MCF 10A (cell line): ENCODE measurements at regions not wholly inside any gene's neighbourhood (a gene's known extent, or its start where the extent isn't known, plus 50 kb on each side); places are given as distances from the start of the nearest gene placed in this dataset.

Experiments used
- BruUV-seq: library from RNA; stranded (reverse); fragments of 400-500 nt; replicated peaks from 2 replicates; lab custom pipeline; 2021; lab: Mats Ljungman, UMichigan
- CTCF ChIA-PET: fragments of 300-600 bp; sonication (Branson Sonifier 250); formaldehyde crosslinking; extraction: SDS; loops from one replicate; lab custom pipeline; 2021; ENCODE audit warnings: antibody characterized with exemption, inconsistent platforms; lab: Yijun Ruan, JAX
- POLR2A ChIA-PET: fragments of 300-600, 350-650 bp; sonication (Branson Sonifier 250); formaldehyde crosslinking; extraction: SDS; loops from one replicate; lab custom pipeline; 2020; ENCODE audit warnings: antibody characterized with exemption, inconsistent platforms; lab: Yijun Ruan, JAX
- DNase-seq: peaks from one replicate; pipeline ENCODE4 v3.0.0-alpha.2; 2018; ENCODE audit not compliant: unreplicated experiment
- H3K27ac Mint-ChIP-seq: one replicate; pipeline ENCODE4 v1.8.0; 2022; ENCODE audit warnings: mild to moderate bottlenecking, low read depth, mixed read lengths; ENCODE audit not compliant: unreplicated experiment
- H3K27me3 Mint-ChIP-seq: one replicate; pipeline ENCODE4 v1.8.0; 2022; ENCODE audit warnings: mixed read lengths; ENCODE audit not compliant: insufficient read depth, unreplicated experiment
- H3K36me3 Mint-ChIP-seq: one replicate; pipeline ENCODE4 v1.8.0; 2022; ENCODE audit warnings: mild to moderate bottlenecking, moderate library complexity, mixed read lengths; ENCODE audit not compliant: insufficient read depth, unreplicated experiment
- H3K4me1 Mint-ChIP-seq: one replicate; pipeline ENCODE4 v1.8.0; 2022; ENCODE audit warnings: mixed read lengths; ENCODE audit not compliant: insufficient read depth, unreplicated experiment
- H3K4me3 Mint-ChIP-seq: one replicate; pipeline ENCODE4 v1.8.0; 2022; ENCODE audit warnings: mild to moderate bottlenecking, moderate library complexity, mixed read lengths; ENCODE audit not compliant: unreplicated experiment
- H3K9me3 Mint-ChIP-seq: one replicate; pipeline ENCODE4 v1.8.0; 2022; ENCODE audit warnings: mixed read lengths; ENCODE audit not compliant: unreplicated experiment
- CTCF ChIP-seq: fragments of 200-600 bp; IDR thresholded peaks from one replicate; pipeline ENCODE4 v1.8.0; 2022; ENCODE audit warnings: antibody characterized with exemption, mild to moderate bottlenecking; ENCODE audit not compliant: unreplicated experiment
- intact Hi-C: fragments of 100-400 bp; cut with micrococcal nuclease; formaldehyde crosslinking; loops from 2 replicates; pipeline ENCODE4 v1.14.1; 2022

GRCh38 chr6:90915224-90915915, 328.5 kb upstream of the MAP3K7 start:
- Mint-ChIP-seq H3K4me3 (no peak overlapping the region), H3K9me3 (peaks cover 9% of the 10 kb centered on the region), H3K36me3 (no peaks in the 10 kb centered on the region), H3K27ac (no peak overlapping the region), H3K4me1 (no peaks in the 10 kb centered on the region), H3K27me3 (peaks cover 15% of the 10 kb centered on the region)
- ChIA-PET CTCF (interaction anchor here (0.6 to 1.1 kb wide), 4 partner anchors 10 to 51 kb away, joined by 3 read pairs; no protein-coding TSS in a partner anchor), POLR2A (no interaction called here)
- no TSS peak for BruUV-seq
- no peak for TF ChIP-seq CTCF
- intact Hi-C loops: no loop called here
- DNase-seq: no peak

GRCh38 chr6:90914312-90914711, 327.4 kb upstream of the MAP3K7 start:
- BruUV-seq: no TSS peak
- no peak for DNase-seq
- no peaks in the 10 kb centered on the region for H3K36me3 Mint-ChIP-seq
- H3K27me3 Mint-ChIP-seq: peaks cover 4% of the 10 kb centered on the region
- H3K9me3 Mint-ChIP-seq: peaks cover 9% of the 10 kb centered on the region
- H3K4me3 Mint-ChIP-seq: no peak overlapping the region
- intact Hi-C loops: no loop called here
- ChIA-PET POLR2A (no interaction called here), CTCF (interaction anchor here (0.6 kb wide), 2 partner anchors 64 to 404 kb away, joined by 3 read pairs; no protein-coding TSS in a partner anchor)
- no peak overlapping the region for H3K27ac Mint-ChIP-seq
- no peaks in the 10 kb centered on the region for H3K4me1 Mint-ChIP-seq
- TF ChIP-seq CTCF: no peak

- no peaks in the 10 kb centered on the region for H3K4me1 Mint-ChIP-seq
- H3K27me3 Mint-ChIP-seq: no peaks in the 10 kb centered on the region
- H3K27ac Mint-ChIP-seq: no peak overlapping the region
- no peaks in the 10 kb centered on the region for H3K36me3 Mint-ChIP-seq
- H3K4me3 Mint-ChIP-seq: no peak overlapping the region
- ChIA-PET POLR2A (no interaction called here), CTCF (no interaction called here)
- intact Hi-C loops: no loop called here
- peaks cover 9% of the 10 kb centered on the region for H3K9me3 Mint-ChIP-seq
- no peak for TF ChIP-seq CTCF
- BruUV-seq: no TSS peak
- DNase-seq: no peak
Measured at GRCh38 chr6:90913266-90913960, 326.5 kb upstream of the MAP3K7 start.

GRCh38 chr6:90911642-90912041, 324.8 kb upstream of the MAP3K7 start:
- TF ChIP-seq CTCF: no peak
- peaks cover 9% of the 10 kb centered on the region for H3K9me3 Mint-ChIP-seq
- no TSS peak for BruUV-seq
- intact Hi-C loops: no loop called here
- DNase-seq: no peak
- H3K27me3 Mint-ChIP-seq: no peaks in the 10 kb centered on the region
- no peak overlapping the region for H3K4me3 Mint-ChIP-seq
- ChIA-PET POLR2A (no interaction called here), CTCF (interaction anchor here (0.5 kb wide), 1 partner anchor 802 kb away, joined by 3 read pairs; no protein-coding TSS in a partner anchor)
- H3K27ac Mint-ChIP-seq: no peak overlapping the region
- no peaks in the 10 kb centered on the region for H3K36me3 Mint-ChIP-seq
- peaks cover 6% of the 10 kb centered on the region for H3K4me1 Mint-ChIP-seq
